MM.1S (cell line): ENCODE measurements at regions not wholly inside any gene's neighbourhood (a gene's known extent, or its start where the extent isn't known, plus 50 kb on each side); places are given as distances from the start of the nearest gene placed in this dataset.
"Not testable (repeated sequence)": the region's sequence is repeated elsewhere in the genome, so short reads cannot be mapped to it uniquely, and the experiment has no call there.

ENCODE experiments used
- EZH2 ChIP-seq: fragments of 300-600 bp; sonication (generic); optimal IDR thresholded peaks from 2 replicates; pipeline ENCODE3; 2017; ENCODE audit warnings: low read depth, mild to moderate bottlenecking, antibody characterized with exemption, low read length, mixed read lengths
- EZH2phosphoT487 ChIP-seq: fragments of 300-600 bp; sonication (generic); IDR thresholded peaks from 2 replicates; pipeline ENCODE4 v1.6.1; 2018; ENCODE audit warnings: antibody characterized with exemption, low read length
- TF ChIP-seq, protein P1 (sequence below): fragments of 300-600 bp; sonication (generic); IDR thresholded peaks from 2 replicates; pipeline ENCODE4 v1.5.1; 2016; ENCODE audit warnings: antibody characterized with exemption, low read length, mixed read lengths

DNA sequence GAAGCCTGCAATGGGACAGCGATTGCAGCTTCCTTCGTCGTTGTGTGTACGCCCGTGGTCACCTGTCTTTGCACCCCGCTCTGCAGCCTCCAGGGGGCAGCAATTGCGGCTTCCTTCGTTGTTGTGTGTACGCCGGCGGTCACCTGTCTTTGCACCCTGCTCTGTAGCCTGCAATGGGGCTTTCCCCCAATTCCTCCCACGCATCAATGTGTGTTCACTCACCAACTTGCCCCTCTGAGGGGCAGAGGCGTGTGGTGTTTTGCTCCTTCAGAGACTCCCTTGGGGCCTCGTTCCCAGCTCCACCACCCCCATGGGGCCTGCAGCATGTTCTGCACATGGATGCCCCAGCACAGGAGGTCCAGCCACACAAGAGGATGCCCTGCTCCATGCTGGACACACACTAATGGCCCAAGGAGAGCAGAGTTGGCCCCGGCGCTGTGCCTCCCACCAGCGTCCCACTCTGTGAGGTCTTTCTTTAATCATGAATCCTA is 197.1 kb downstream of the LAT start:
- not testable (repeated sequence) for TF ChIP-seq EZH2phosphoT487, EZH2
- TF ChIP-seq, protein P1, sequence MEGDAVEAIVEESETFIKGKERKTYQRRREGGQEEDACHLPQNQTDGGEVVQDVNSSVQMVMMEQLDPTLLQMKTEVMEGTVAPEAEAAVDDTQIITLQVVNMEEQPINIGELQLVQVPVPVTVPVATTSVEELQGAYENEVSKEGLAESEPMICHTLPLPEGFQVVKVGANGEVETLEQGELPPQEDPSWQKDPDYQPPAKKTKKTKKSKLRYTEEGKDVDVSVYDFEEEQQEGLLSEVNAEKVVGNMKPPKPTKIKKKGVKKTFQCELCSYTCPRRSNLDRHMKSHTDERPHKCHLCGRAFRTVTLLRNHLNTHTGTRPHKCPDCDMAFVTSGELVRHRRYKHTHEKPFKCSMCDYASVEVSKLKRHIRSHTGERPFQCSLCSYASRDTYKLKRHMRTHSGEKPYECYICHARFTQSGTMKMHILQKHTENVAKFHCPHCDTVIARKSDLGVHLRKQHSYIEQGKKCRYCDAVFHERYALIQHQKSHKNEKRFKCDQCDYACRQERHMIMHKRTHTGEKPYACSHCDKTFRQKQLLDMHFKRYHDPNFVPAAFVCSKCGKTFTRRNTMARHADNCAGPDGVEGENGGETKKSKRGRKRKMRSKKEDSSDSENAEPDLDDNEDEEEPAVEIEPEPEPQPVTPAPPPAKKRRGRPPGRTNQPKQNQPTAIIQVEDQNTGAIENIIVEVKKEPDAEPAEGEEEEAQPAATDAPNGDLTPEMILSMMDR: not testable (repeated sequence)
